Keratinocyte (primary cell): ENCODE measurements at regions not wholly inside any gene's neighbourhood (a gene's known extent, or its start where the extent isn't known, plus 50 kb on each side); places are given as distances from the start of the nearest gene placed in this dataset.

ENCODE experiments used
- DNase-seq: peaks from one replicate; pipeline ENCODE4 v3.0.0-alpha.2; 2011; ENCODE audit warnings: low read depth, missing footprints, low spot score
- FAIRE-seq: peaks from 2 replicates; lab custom pipeline; 2011; peaks lifted over from hg19 to GRCh38; lab: Jason Lieb, UNC
- H2AFZ ChIP-seq: 2 replicates; pipeline ENCODE4 v1.6.0; 2012; ENCODE audit warnings: low read length, control low read depth, inconsistent platforms; ENCODE audit not compliant: control insufficient read depth
- H3K27ac ChIP-seq: 2 replicates; pipeline ENCODE4 v1.5.1; 2011; ENCODE audit warnings: low read length; ENCODE audit not compliant: control insufficient read depth, insufficient read depth
- H3K27me3 ChIP-seq: 3 replicates; pipeline ENCODE4 v1.6.0; 2011; ENCODE audit warnings: low read length; ENCODE audit not compliant: control insufficient read depth, insufficient read depth; ENCODE audit errors: extremely low read depth
- H3K36me3 ChIP-seq, 2 experiments: 2 replicates in 1 of 2; 3 replicates in 1 of 2; pipeline ENCODE4 v1.5.1; 2011; ENCODE audit warnings: low read length in 2 of 2, mild to moderate bottlenecking in 1 of 2; ENCODE audit not compliant: control insufficient read depth in 2 of 2, insufficient read depth in 2 of 2; ENCODE audit errors: extremely low read depth in 1 of 2
- H3K4me1 ChIP-seq: 3 replicates; pipeline ENCODE4 v1.5.1; 2011; ENCODE audit warnings: low read length; ENCODE audit not compliant: control insufficient read depth, insufficient read depth; ENCODE audit errors: extremely low read depth
- H3K4me2 ChIP-seq: 3 replicates; pipeline ENCODE4 v1.6.0; 2011; ENCODE audit warnings: low read depth, low read length; ENCODE audit not compliant: control insufficient read depth, insufficient read depth; ENCODE audit errors: extremely low read depth
- H3K4me3 ChIP-seq, 3 experiments: fragments of 200-600 bp in 1 of 3; sonication (generic) in 1 of 3; 2 replicates in 2 of 3; 3 replicates in 1 of 3; pipeline ENCODE4 v1.5.1; 2011 to 2016; ENCODE audit warnings: low read length in 3 of 3, mild to moderate bottlenecking in 3 of 3, control low read depth in 2 of 3, inconsistent platforms in 1 of 3, low read depth in 1 of 3, mixed read lengths in 1 of 3, mixed run types in 1 of 3, moderate library complexity in 1 of 3; ENCODE audit not compliant: control insufficient read depth in 2 of 3, insufficient read depth in 2 of 3; ENCODE audit errors: extremely low read depth in 1 of 3
- H3K79me2 ChIP-seq: 2 replicates; pipeline ENCODE4 v1.6.0; 2012; ENCODE audit warnings: low read length; ENCODE audit not compliant: control insufficient read depth, insufficient read depth
- H3K9ac ChIP-seq: 3 replicates; pipeline ENCODE4 v1.6.0; 2011; ENCODE audit warnings: low read length; ENCODE audit not compliant: control insufficient read depth, insufficient read depth; ENCODE audit errors: extremely low read depth
- H3K9me1 ChIP-seq: 3 replicates; pipeline ENCODE4 v1.6.0; 2011; ENCODE audit warnings: low read length; ENCODE audit not compliant: control insufficient read depth, insufficient read depth; ENCODE audit errors: extremely low read depth
- H3K9me3 ChIP-seq: 2 replicates; pipeline ENCODE4 v1.5.1; 2012; ENCODE audit warnings: low read depth, low read length; ENCODE audit not compliant: control insufficient read depth
- H4K20me1 ChIP-seq: 3 replicates; pipeline ENCODE4 v1.6.0; 2011; ENCODE audit warnings: low read length; ENCODE audit not compliant: control insufficient read depth, insufficient read depth; ENCODE audit errors: extremely low read depth
- CTCF ChIP-seq, 3 experiments: IDR thresholded peaks in 1 of 3; conservative IDR thresholded peaks in 1 of 3; optimal IDR thresholded peaks in 1 of 3; 2 replicates in 2 of 3; 3 replicates in 1 of 3; pipeline versions ENCODE3 to v1.5.1; 2011; ENCODE audit warnings: low read length in 3 of 3, mild to moderate bottlenecking in 3 of 3, moderate library complexity in 2 of 3, control low read depth in 1 of 3, inconsistent platforms in 1 of 3; ENCODE audit not compliant: insufficient read depth in 2 of 3; ENCODE audit errors: extremely low read depth in 1 of 3
- EZH2 ChIP-seq: IDR thresholded peaks from one replicate; pipeline ENCODE4 v1.6.1; 2012; ENCODE audit warnings: inconsistent platforms, mild to moderate bottlenecking, low read length, moderate library complexity
- dilution Hi-C: fragments of 300-500 bp; cut with MboI; formaldehyde crosslinking; loops from one replicate; pipeline ENCODE4 v1.7.0; 2020; ENCODE audit warnings: low sequenced_read_pairs; ENCODE audit not compliant: extremely low pct_ligation_motif_present

DNA sequence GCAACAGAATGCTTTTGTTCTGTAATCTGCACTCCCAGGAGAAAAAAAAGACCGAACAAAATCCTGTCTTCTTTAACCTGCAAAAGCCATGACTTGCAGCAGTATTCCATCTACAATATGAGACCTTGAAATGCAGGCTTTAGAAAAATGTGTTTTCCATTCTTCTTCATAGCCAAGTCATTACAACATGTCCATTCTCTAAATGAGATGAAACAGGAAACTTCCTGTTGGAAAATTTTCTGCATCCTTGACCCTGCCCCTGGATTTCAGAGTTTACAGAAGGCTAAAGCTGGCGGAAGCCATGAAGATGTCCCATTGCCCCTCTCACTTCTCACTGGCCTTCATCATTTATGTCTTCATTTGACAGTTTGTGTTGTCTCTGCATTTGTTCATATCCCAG is 546.4 kb downstream of the TNS3 start:
- no peak for TF ChIP-seq CTCF (optimal IDR thresholded peaks at IDR 0.05 in 1 of 3, IDR thresholded peaks at IDR 0.05 in 1 of 3, conservative IDR thresholded peaks at IDR 0.05 in 1 of 3; ENCODE audit: extremely low read depth in 1 of 3, insufficient read depth in 2 of 3, low read length in 3 of 3)
- TF ChIP-seq EZH2, result no peak
- FAIRE-seq (no peak), DNase-seq (no peak)
- H3K27me3 ChIP-seq, result peaks cover 3% of the 10 kb centered on the region
- no peaks in the 10 kb centered on the region for H3K9me3 ChIP-seq
- H3K4me1 ChIP-seq, result peaks cover 6% of the 10 kb centered on the region
- H3K4me3 ChIP-seq, result no peak overlapping the region
- dilution Hi-C loops, result no loop called here
- H4K20me1 ChIP-seq, result no peaks in the 10 kb centered on the region
- no peak overlapping the region for H3K27ac ChIP-seq
- H3K4me2 ChIP-seq, result no peak overlapping the region
- H3K9me1 ChIP-seq, result no peaks in the 10 kb centered on the region
- no peak overlapping the region for H2AFZ ChIP-seq
- no peaks in the 10 kb centered on the region for H3K36me3 ChIP-seq
- no peak overlapping the region for H3K9ac ChIP-seq
- no peaks in the 10 kb centered on the region for H3K79me2 ChIP-seq

- DNase-seq (no peak), FAIRE-seq (no peak)
- dilution Hi-C loops, result no loop called here
- Histone ChIP-seq H3K79me2 (no peaks in the 10 kb centered on the region), H4K20me1 (no peaks in the 10 kb centered on the region), H3K36me3 (no peaks in the 10 kb centered on the region), H3K4me3 (no peak overlapping the region), H3K9me1 (no peaks in the 10 kb centered on the region), H3K27ac (no peak overlapping the region), H3K9me3 (no peaks in the 10 kb centered on the region), H3K4me2 (no peak overlapping the region), H3K27me3 (peaks cover 3% of the 10 kb centered on the region), H3K4me1 (no peaks in the 10 kb centered on the region), H3K9ac (no peak overlapping the region), H2AFZ (no peak overlapping the region)
- TF ChIP-seq EZH2 (no peak), CTCF (optimal IDR thresholded peaks at IDR 0.05 in 1 of 3, IDR thresholded peaks at IDR 0.05 in 1 of 3, conservative IDR thresholded peaks at IDR 0.05 in 1 of 3; ENCODE audit: extremely low read depth in 1 of 3, insufficient read depth in 2 of 3, low read length in 3 of 3) (no peak)
Observed at GRCh38 chr7:47034180-47034579, 547.7 kb downstream of the TNS3 start.
